SK-N-SH (cell line): ENCODE measurements at regions not wholly inside any gene's neighbourhood (a gene's known extent, or its start where the extent isn't known, plus 50 kb on each side); places are given as distances from the start of the nearest gene placed in this dataset.
A peak's percentile ranks its signal among the peaks of the same experiment; 100 is the strongest.

ENCODE experiments used
- CTCF ChIA-PET: fragments of 300-600, 350-600 bp; formaldehyde crosslinking; extraction: SDS; loops from one replicate; lab custom pipeline; 2021; lab: Yijun Ruan, JAX
- POLR2A ChIA-PET: fragments of 350-600 bp; sonication (Branson Sonifier 250); formaldehyde crosslinking; extraction: SDS; loops from one replicate; lab custom pipeline; 2020; ENCODE audit warnings: antibody characterized with exemption, inconsistent platforms; lab: Yijun Ruan, JAX
- DNase-seq: peaks from one replicate; pipeline ENCODE4 v3.0.0; 2012
- H2AFZ ChIP-seq: fragments of 200-600 bp; sonication (generic); 2 replicates; pipeline ENCODE4 v1.8.1; 2016; ENCODE audit warnings: antibody characterized with exemption, mild to moderate bottlenecking, low read depth
- H3F3A ChIP-seq: fragments of 200-600 bp; sonication (generic); replicated peaks from 2 replicates; pipeline ENCODE3; 2016; ENCODE audit warnings: antibody characterized with exemption, mild to moderate bottlenecking; ENCODE audit not compliant: insufficient read depth
- H3K27ac ChIP-seq, 2 experiments: fragments of 200-500 bp in 1 of 2; fragments of 200-600 bp in 1 of 2; sonication (Bioruptor generic) in 1 of 2; sonication (generic), shearing (Covaris generic) in 1 of 2; 2 replicates each; pipeline versions ENCODE4 v1.5.1 to v1.6.1; 2014 to 2016; ENCODE audit warnings: low read depth in 2 of 2, inconsistent platforms in 1 of 2, low read length in 1 of 2, mild to moderate bottlenecking in 1 of 2, mixed read lengths in 1 of 2
- H3K27me3 ChIP-seq: fragments of 200-600 bp; sonication (generic), shearing (Covaris generic); 2 replicates; pipeline ENCODE4 v1.6.1; 2016; ENCODE audit warnings: mixed run types; ENCODE audit not compliant: insufficient read depth
- H3K36me3 ChIP-seq, 2 experiments: fragments of 200-500 bp in 1 of 2; fragments of 200-600 bp in 1 of 2; sonication (Bioruptor generic) in 1 of 2; sonication (generic) in 1 of 2; replicated peaks in 1 of 2; 2 replicates each; pipeline versions ENCODE3 to v1.5.1; 2014 to 2016; ENCODE audit warnings: low read length in 1 of 2, mild to moderate bottlenecking in 1 of 2; ENCODE audit not compliant: insufficient read depth in 2 of 2, control insufficient read depth in 1 of 2
- H3K4me1 ChIP-seq, 2 experiments: fragments of 200-500 bp in 1 of 2; fragments of 200-600 bp in 1 of 2; sonication (Bioruptor generic) in 1 of 2; sonication (generic), shearing (Covaris generic) in 1 of 2; 2 replicates each; pipeline versions ENCODE4 v1.5.1 to v1.6.1; 2014 to 2016; ENCODE audit warnings: low read depth in 1 of 2, low read length in 1 of 2, mixed run types in 1 of 2; ENCODE audit not compliant: insufficient read depth in 2 of 2, control insufficient read depth in 1 of 2
- H3K4me2 ChIP-seq: fragments of 200-600 bp; sonication (generic), shearing (Covaris generic); 2 replicates; pipeline ENCODE4 v1.6.1; 2017; ENCODE audit warnings: mixed run types
- H3K4me3 ChIP-seq, 2 experiments: fragments of 200-500 bp in 1 of 2; fragments of 200-600 bp in 1 of 2; sonication (Bioruptor generic) in 1 of 2; sonication (generic), shearing (Covaris generic) in 1 of 2; 2 replicates each; pipeline versions ENCODE4 v1.5.1 to v1.8.1; 2014 to 2016; ENCODE audit warnings: low read depth in 2 of 2, inconsistent platforms in 1 of 2, low read length in 1 of 2, mild to moderate bottlenecking in 1 of 2, mixed read lengths in 1 of 2, moderate library complexity in 1 of 2
- H3K79me2 ChIP-seq: fragments of 200-600 bp; sonication (generic); 2 replicates; pipeline ENCODE4 v1.8.1; 2017; ENCODE audit warnings: mild to moderate bottlenecking; ENCODE audit not compliant: insufficient read depth
- H3K9ac ChIP-seq: fragments of 200-600 bp; sonication (generic); 2 replicates; pipeline ENCODE4 v1.6.1; 2017; ENCODE audit warnings: mixed run types
- H3K9me2 ChIP-seq: fragments of 200-600 bp; sonication (generic); 2 replicates; pipeline ENCODE4 v1.6.1; 2017; ENCODE audit warnings: mixed run types
- H3K9me3 ChIP-seq: fragments of 200-600 bp; sonication (generic); 2 replicates; pipeline ENCODE4 v1.6.1; 2017; ENCODE audit warnings: mixed run types, mild to moderate bottlenecking, moderate library complexity
- H4K20me1 ChIP-seq: fragments of 200-600 bp; sonication (generic); 2 replicates; pipeline ENCODE4 v1.6.1; 2017; ENCODE audit warnings: mild to moderate bottlenecking, mixed run types; ENCODE audit not compliant: insufficient read depth
- CHD2 ChIP-seq: fragments of 150-350 bp; IDR thresholded peaks from 2 replicates; pipeline ENCODE4 v1.6.1; 2018; ENCODE audit warnings: low read length; ENCODE audit not compliant: partially characterized antibody
- FOXM1 ChIP-seq: IDR thresholded peaks from 2 replicates; pipeline ENCODE4 v1.4.0; 2012; ENCODE audit warnings: low read depth, mild to moderate bottlenecking
- GABPA ChIP-seq: IDR thresholded peaks from 2 replicates; pipeline ENCODE4 v1.4.0; 2012; ENCODE audit warnings: low read depth, mild to moderate bottlenecking
- MAX ChIP-seq: IDR thresholded peaks from 2 replicates; pipeline ENCODE4 v1.4.0; 2012; ENCODE audit warnings: low read depth
- NFIC ChIP-seq: IDR thresholded peaks from 2 replicates; pipeline ENCODE4 v1.4.0; 2012; ENCODE audit warnings: borderline replicate concordance
- PBX3 ChIP-seq: IDR thresholded peaks from 2 replicates; pipeline ENCODE4; 2012
- RFX5 ChIP-seq: IDR thresholded peaks from 2 replicates; pipeline ENCODE4 v1.6.1; 2012; ENCODE audit warnings: mild to moderate bottlenecking, improper control_type of control experiment, low read length
- SIN3A ChIP-seq: IDR thresholded peaks from 2 replicates; pipeline ENCODE4 v1.6.1; 2012; ENCODE audit warnings: low read depth, mild to moderate bottlenecking, low read length, moderate library complexity, borderline replicate concordance
- USF2 ChIP-seq: fragments of 150-350 bp; IDR thresholded peaks from 2 replicates; pipeline ENCODE4 v1.6.1; 2017; ENCODE audit warnings: antibody characterized with exemption, low read length, low read depth, borderline replicate concordance
- YY1 ChIP-seq: IDR thresholded peaks from 2 replicates; pipeline ENCODE4 v1.4.0; 2012; ENCODE audit warnings: low read depth, mild to moderate bottlenecking
- WGBS: methylation state at CpG from one replicate; pipeline ENCODE4 v1.1.6; 2017; ENCODE audit warnings: low lambda C conversion rate; 5-methylcytosine and 5-hydroxymethylcytosine counted together

DNA sequence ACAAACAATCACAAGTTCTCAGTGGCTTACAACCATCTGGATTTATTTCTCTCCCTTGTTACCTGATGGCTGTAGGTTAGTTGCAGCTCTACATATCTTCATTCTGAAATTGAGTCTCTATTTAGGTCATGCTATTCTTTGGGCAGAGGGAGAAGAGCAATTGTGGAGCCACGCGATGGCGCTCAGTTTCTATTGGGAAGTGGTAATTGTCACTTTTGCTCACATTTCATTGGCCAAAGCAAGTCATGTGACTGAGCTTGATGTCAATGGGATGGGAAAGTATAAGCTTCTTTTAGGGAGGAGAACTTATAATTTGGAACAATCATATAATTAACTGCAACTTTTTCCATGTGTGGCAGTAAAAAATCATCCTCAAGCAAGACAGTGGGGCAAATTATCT lies 166.5 kb downstream of the LMO4 start:
- no peak for DNase-seq
- Histone ChIP-seq H2AFZ (no peak overlapping the region), H3K27me3 (no peaks in the 10 kb centered on the region), H3K4me1 (no peaks in the 10 kb centered on the region), H3K36me3 (no peaks in the 10 kb centered on the region), H3K9me3 (no peaks in the 10 kb centered on the region), H3K4me2 (no peak overlapping the region), H4K20me1 (no peaks in the 10 kb centered on the region), H3K9ac (no peak overlapping the region), H3F3A (no peaks in the 10 kb centered on the region), H3K27ac (no peak overlapping the region), H3K9me2 (no peaks in the 10 kb centered on the region), H3K4me3 (no peak overlapping the region), H3K79me2 (no peaks in the 10 kb centered on the region)
- TF ChIP-seq FOXM1 (no peak), NFIC (no peak), PBX3 (no peak), YY1 (no peak), SIN3A (no peak)
- CTCF ChIA-PET, result no interaction called here
- WGBS, result 74% methylated on average over 3 of the region's 3 CpGs
- POLR2A ChIA-PET, result no interaction called here

DNA sequence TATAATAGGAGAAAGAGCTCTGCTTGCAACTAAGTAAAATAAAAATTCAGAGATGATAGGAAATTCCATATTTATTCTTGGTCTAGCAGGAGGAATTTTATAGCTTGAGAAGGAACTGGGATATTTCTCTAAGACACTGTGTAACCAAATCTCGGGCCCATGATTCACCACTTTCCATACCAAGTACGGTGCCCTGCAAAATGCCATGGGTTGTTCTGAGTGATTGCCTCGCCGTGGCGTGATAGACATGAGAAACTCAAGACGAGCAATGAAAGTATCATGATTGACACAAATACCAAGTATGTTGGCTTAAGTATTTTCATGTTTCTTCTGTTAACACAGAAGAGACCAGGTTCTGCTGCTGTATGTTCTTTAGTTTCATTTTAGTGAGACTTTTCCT lies 167.2 kb downstream of the LMO4 start:
- Histone ChIP-seq H4K20me1 (no peaks in the 10 kb centered on the region), H3K9ac (no peak overlapping the region), H3K27ac (no peak overlapping the region), H3K4me3 (peak overlapping the region in 1 of 2 experiments; percentile 57; a peak in 2 of 4 replicates), H3K27me3 (no peaks in the 10 kb centered on the region), H3K4me1 (no peaks in the 10 kb centered on the region), H3K36me3 (no peaks in the 10 kb centered on the region), H3F3A (no peaks in the 10 kb centered on the region), H2AFZ (peak overlapping the region; percentile 81; the same call in 1 of the 2 replicates), H3K9me2 (no peaks in the 10 kb centered on the region), H3K9me3 (no peaks in the 10 kb centered on the region), H3K79me2 (no peaks in the 10 kb centered on the region), H3K4me2 (peak overlapping the region; percentile 72)
- POLR2A ChIA-PET, result no interaction called here
- CTCF ChIA-PET, result no interaction called here
- TF ChIP-seq YY1 (no peak), GABPA (no peak), MAX (no peak), CHD2 (no peak), PBX3 (peak; percentile 62), USF2 (no peak), RFX5 (no peak)
- no peak for DNase-seq
- WGBS, result 46% methylated on average over 6 of the region's 6 CpGs
